HL-60 (cell line): ENCODE measurements at regions not wholly inside any gene's neighbourhood (a gene's known extent, or its start where the extent isn't known, plus 50 kb on each side); places are given as distances from the start of the nearest gene placed in this dataset.

Source experiments
- DNase-seq, 2 experiments: peaks; one replicate each; pipeline ENCODE4 v3.0.0-alpha.2; 2010 to 2020; ENCODE audit warnings: low read depth in 1 of 2, low spot score in 1 of 2
- H3K27ac ChIP-seq: fragments of 250-450 bp; sonication (Bioruptor Pico); replicated peaks from 2 replicates; pipeline ENCODE4 v1.5.1; 2020; ENCODE audit warnings: mild to moderate bottlenecking, moderate library complexity
- H3K27me3 ChIP-seq: fragments of 250-450 bp; sonication (Bioruptor Pico); 2 replicates; pipeline ENCODE4 v1.5.1; 2021; ENCODE audit warnings: mild to moderate bottlenecking, moderate library complexity; ENCODE audit not compliant: insufficient read depth, poor library complexity, severe bottlenecking
- H3K4me3 ChIP-seq: replicated peaks from 2 replicates; pipeline ENCODE4 v1.5.1; 2011; ENCODE audit warnings: mild to moderate bottlenecking, control low read depth, low read length; ENCODE audit not compliant: insufficient read depth
- CTCF ChIP-seq: IDR thresholded peaks from one replicate; pipeline ENCODE4 v1.5.1; 2011; ENCODE audit warnings: low read length, control low read depth, inconsistent platforms; ENCODE audit not compliant: insufficient read depth
- GABPA ChIP-seq: IDR thresholded peaks from 2 replicates; pipeline ENCODE4 v1.6.1; 2012; ENCODE audit warnings: low read depth
- POLR2AphosphoS5 ChIP-seq: IDR thresholded peaks from 2 replicates; pipeline ENCODE4 v1.6.1; 2012; ENCODE audit warnings: low read depth
- REST ChIP-seq: IDR thresholded peaks from 2 replicates; pipeline ENCODE4 v1.6.1; 2012; ENCODE audit warnings: low read depth; ENCODE audit not compliant: insufficient replicate concordance
- SPI1 ChIP-seq: IDR thresholded peaks from 2 replicates; pipeline ENCODE4 v1.6.1; 2012; ENCODE audit warnings: low read depth, mild to moderate bottlenecking, borderline replicate concordance

- H3K27ac ChIP-seq: no peak overlapping the region
- DNase-seq: no peak
- H3K27me3 ChIP-seq: no peaks in the 10 kb centered on the region
- TF ChIP-seq POLR2AphosphoS5 (no peak), REST (no peak), GABPA (no peak), CTCF (no peak), SPI1 (no peak)
- no peak overlapping the region for H3K4me3 ChIP-seq
Measured at GRCh38 chr13:78032132-78032531, 113.5 kb upstream of the EDNRB start.

- Histone ChIP-seq H3K27ac (no peak overlapping the region), H3K27me3 (no peaks in the 10 kb centered on the region), H3K4me3 (no peak overlapping the region)
- no peak for DNase-seq
- TF ChIP-seq SPI1: no peak
- TF ChIP-seq REST: no peak
- TF ChIP-seq POLR2AphosphoS5: no peak
- no peak for TF ChIP-seq GABPA
- no peak for TF ChIP-seq CTCF
Measured at GRCh38 chr13:78030341-78030896, 111.8 kb upstream of the EDNRB start.

- DNase-seq: no peak
- H3K27ac ChIP-seq: no peak overlapping the region
- no peak overlapping the region for H3K4me3 ChIP-seq
- TF ChIP-seq SPI1: no peak
- no peak for TF ChIP-seq REST
- TF ChIP-seq CTCF: no peak
- TF ChIP-seq POLR2AphosphoS5: no peak
- no peak for TF ChIP-seq GABPA
- no peaks in the 10 kb centered on the region for H3K27me3 ChIP-seq
Measured at GRCh38 chr13:78029901-78030300, 111.3 kb upstream of the EDNRB start.
